Fibroblast of peridontal ligament (primary cell): ENCODE measurements at regions not wholly inside any gene's neighbourhood (a gene's known extent, or its start where the extent isn't known, plus 50 kb on each side); places are given as distances from the start of the nearest gene placed in this dataset.

ENCODE experiments used
- DNase-seq: peaks from one replicate; pipeline ENCODE4 v3.0.0-alpha.2; 2010; ENCODE audit errors: extremely low read depth

GRCh38 chr3:59299561-59299960 lies 249.7 kb upstream of the CFAP20DC start:
- no peak for DNase-seq

- no peak for DNase-seq
Observed at GRCh38 chr3:59290358-59290757, 240.5 kb upstream of the CFAP20DC start.

- DNase-seq: no peak
Observed at GRCh38 chr3:59289831-59290230, 240.0 kb upstream of the CFAP20DC start.

- no peak for DNase-seq
Observed at GRCh38 chr3:59288951-59289350, 239.1 kb upstream of the CFAP20DC start.

GRCh38 chr3:59286791-59287531 lies 237.1 kb upstream of the CFAP20DC start:
- no peak for DNase-seq

GRCh38 chr3:59285560-59285959 lies 235.7 kb upstream of the CFAP20DC start:
- DNase-seq: no peak

GRCh38 chr3:59284926-59285325 lies 235.1 kb upstream of the CFAP20DC start:
- DNase-seq: no peak

GRCh38 chr3:59280113-59280512 lies 230.3 kb upstream of the CFAP20DC start:
- no peak for DNase-seq

- no peak for DNase-seq
Observed at GRCh38 chr3:59277816-59278215, 228.0 kb upstream of the CFAP20DC start.

- no peak for DNase-seq
Observed at GRCh38 chr3:59277201-59277600, 227.4 kb upstream of the CFAP20DC start.

GRCh38 chr3:59273976-59274375 lies 224.2 kb upstream of the CFAP20DC start:
- DNase-seq: no peak

GRCh38 chr3:59271971-59272370 lies 222.1 kb upstream of the CFAP20DC start:
- DNase-seq: no peak

- no peak for DNase-seq
Observed at GRCh38 chr3:59270921-59271320, 221.1 kb upstream of the CFAP20DC start.

GRCh38 chr3:59270209-59270608 lies 220.4 kb upstream of the CFAP20DC start:
- DNase-seq: no peak

GRCh38 chr3:59268170-59268569 lies 218.3 kb upstream of the CFAP20DC start:
- peak; percentile 16 for DNase-seq

- no peak for DNase-seq
Observed at GRCh38 chr3:59267021-59267420, 217.2 kb upstream of the CFAP20DC start.

- DNase-seq: no peak
Observed at GRCh38 chr3:59266551-59266950, 216.7 kb upstream of the CFAP20DC start.

- DNase-seq: no peak
Observed at GRCh38 chr3:59265566-59265965, 215.7 kb upstream of the CFAP20DC start.

- DNase-seq: no peak
Observed at GRCh38 chr3:59264366-59264765, 214.5 kb upstream of the CFAP20DC start.

GRCh38 chr3:59263152-59263551 lies 213.3 kb upstream of the CFAP20DC start:
- DNase-seq: peak; percentile 21

- DNase-seq: no peak
Observed at GRCh38 chr3:59262076-59262498, 212.3 kb upstream of the CFAP20DC start.

GRCh38 chr3:59261009-59261408 lies 211.2 kb upstream of the CFAP20DC start:
- DNase-seq: no peak

GRCh38 chr3:59258550-59259260 lies 208.9 kb upstream of the CFAP20DC start:
- no peak for DNase-seq
